Calu3 (cell line): ENCODE measurements at regions not wholly inside any gene's neighbourhood (a gene's known extent, or its start where the extent isn't known, plus 50 kb on each side); places are given as distances from the start of the nearest gene placed in this dataset.

Experiments
- BruUV-seq: library from RNA; stranded (reverse); fragments of 400-500 nt; replicated peaks from 2 replicates; lab custom pipeline; 2021; lab: Mats Ljungman, UMichigan
- CTCF ChIA-PET: fragments of 300-600 bp; sonication (Branson Sonifier 250); formaldehyde crosslinking; loops from one replicate; lab custom pipeline; 2022; ENCODE audit warnings: antibody characterized with exemption; lab: Charles Lee
- DNase-seq: peaks from one replicate; pipeline ENCODE4 v3.0.0; 2022
- H3K27ac Mint-ChIP-seq: one replicate; pipeline ENCODE4 v1.8.0; 2022; ENCODE audit warnings: mixed read lengths; ENCODE audit not compliant: unreplicated experiment
- H3K27me3 Mint-ChIP-seq: one replicate; pipeline ENCODE4 v1.8.0; 2022; ENCODE audit warnings: mixed read lengths; ENCODE audit not compliant: unreplicated experiment
- H3K36me3 Mint-ChIP-seq: one replicate; pipeline ENCODE4 v1.8.0; 2022; ENCODE audit warnings: mild to moderate bottlenecking, moderate library complexity, mixed read lengths; ENCODE audit not compliant: insufficient read depth, unreplicated experiment
- H3K4me1 Mint-ChIP-seq: one replicate; pipeline ENCODE4 v1.8.0; 2022; ENCODE audit warnings: mild to moderate bottlenecking, low read depth, mixed read lengths; ENCODE audit not compliant: unreplicated experiment
- H3K4me3 Mint-ChIP-seq: one replicate; pipeline ENCODE4 v1.8.0; 2022; ENCODE audit warnings: mild to moderate bottlenecking, low read depth, moderate library complexity, mixed read lengths; ENCODE audit not compliant: unreplicated experiment
- H3K9me3 Mint-ChIP-seq: one replicate; pipeline ENCODE4 v1.8.0; 2022; ENCODE audit warnings: low read depth, mixed read lengths; ENCODE audit not compliant: unreplicated experiment
- intact Hi-C: fragments of 100-400 bp; cut with micrococcal nuclease; formaldehyde crosslinking; loops from one replicate; pipeline ENCODE4 v1.10.0; 2022; ENCODE audit not compliant: unreplicated experiment
- TF ChIP-seq, protein P1 (sequence below): fragments of 200-600 bp; IDR thresholded peaks from one replicate; pipeline ENCODE4 v1.8.0; 2022; ENCODE audit warnings: antibody characterized with exemption; ENCODE audit not compliant: unreplicated experiment

DNA sequence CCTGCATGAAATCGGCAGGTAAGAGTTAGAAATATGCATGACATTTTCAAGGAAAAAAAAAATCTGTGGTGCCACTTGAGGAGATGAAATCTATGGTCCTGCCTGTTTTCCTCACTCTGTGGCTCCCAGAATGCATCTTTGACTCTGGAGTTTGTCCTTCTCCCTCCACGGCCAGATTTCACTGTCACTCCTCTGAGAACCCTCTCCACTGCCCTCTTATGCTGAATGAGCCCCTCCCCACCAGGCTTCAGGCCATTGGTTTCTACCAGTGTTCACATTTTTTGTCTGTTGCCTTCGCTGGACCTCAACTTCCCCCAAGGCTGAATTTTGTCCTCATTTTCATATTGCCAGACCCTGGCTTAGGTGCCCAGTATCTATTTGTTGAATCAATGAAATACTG lies 235.0 kb downstream of the ZIC5 start:
- H3K4me1 Mint-ChIP-seq: no peaks in the 10 kb centered on the region
- CTCF ChIA-PET: no interaction called here
- intact Hi-C loops: no loop called here
- TF ChIP-seq, protein P1, sequence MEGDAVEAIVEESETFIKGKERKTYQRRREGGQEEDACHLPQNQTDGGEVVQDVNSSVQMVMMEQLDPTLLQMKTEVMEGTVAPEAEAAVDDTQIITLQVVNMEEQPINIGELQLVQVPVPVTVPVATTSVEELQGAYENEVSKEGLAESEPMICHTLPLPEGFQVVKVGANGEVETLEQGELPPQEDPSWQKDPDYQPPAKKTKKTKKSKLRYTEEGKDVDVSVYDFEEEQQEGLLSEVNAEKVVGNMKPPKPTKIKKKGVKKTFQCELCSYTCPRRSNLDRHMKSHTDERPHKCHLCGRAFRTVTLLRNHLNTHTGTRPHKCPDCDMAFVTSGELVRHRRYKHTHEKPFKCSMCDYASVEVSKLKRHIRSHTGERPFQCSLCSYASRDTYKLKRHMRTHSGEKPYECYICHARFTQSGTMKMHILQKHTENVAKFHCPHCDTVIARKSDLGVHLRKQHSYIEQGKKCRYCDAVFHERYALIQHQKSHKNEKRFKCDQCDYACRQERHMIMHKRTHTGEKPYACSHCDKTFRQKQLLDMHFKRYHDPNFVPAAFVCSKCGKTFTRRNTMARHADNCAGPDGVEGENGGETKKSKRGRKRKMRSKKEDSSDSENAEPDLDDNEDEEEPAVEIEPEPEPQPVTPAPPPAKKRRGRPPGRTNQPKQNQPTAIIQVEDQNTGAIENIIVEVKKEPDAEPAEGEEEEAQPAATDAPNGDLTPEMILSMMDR: no peak
- no peaks in the 10 kb centered on the region for H3K9me3 Mint-ChIP-seq
- no peak overlapping the region for H3K4me3 Mint-ChIP-seq
- H3K27ac Mint-ChIP-seq: no peak overlapping the region
- H3K36me3 Mint-ChIP-seq: no peaks in the 10 kb centered on the region
- no peaks in the 10 kb centered on the region for H3K27me3 Mint-ChIP-seq
- no TSS peak for BruUV-seq
- no peak for DNase-seq

- CTCF ChIA-PET: no interaction called here
- TF ChIP-seq, protein P1: no peak
- Mint-ChIP-seq H3K9me3 (no peaks in the 10 kb centered on the region), H3K4me1 (no peaks in the 10 kb centered on the region), H3K27ac (no peak overlapping the region), H3K4me3 (no peak overlapping the region), H3K36me3 (no peaks in the 10 kb centered on the region), H3K27me3 (no peaks in the 10 kb centered on the region)
- no TSS peak for BruUV-seq
- DNase-seq: no peak
- intact Hi-C loops: no loop called here
Observed at GRCh38 chr13:99734013-99734693, 232.9 kb downstream of the TM9SF2 start.

GRCh38 chr13:99733346-99733745 lies 232.1 kb downstream of the TM9SF2 start:
- H3K4me3 Mint-ChIP-seq: no peak overlapping the region
- TF ChIP-seq, protein P1: no peak
- no peaks in the 10 kb centered on the region for H3K27me3 Mint-ChIP-seq
- H3K4me1 Mint-ChIP-seq: no peaks in the 10 kb centered on the region
- no peak overlapping the region for H3K27ac Mint-ChIP-seq
- DNase-seq: no peak
- H3K36me3 Mint-ChIP-seq: no peaks in the 10 kb centered on the region
- intact Hi-C loops: no loop called here
- BruUV-seq: no TSS peak
- CTCF ChIA-PET: no interaction called here
- H3K9me3 Mint-ChIP-seq: no peaks in the 10 kb centered on the region

- TF ChIP-seq, protein P1: no peak
- no peak overlapping the region for H3K4me3 Mint-ChIP-seq
- CTCF ChIA-PET: interaction anchor here (0.8 kb wide), 1 partner anchor 1696 kb away, joined by 7 read pairs; no protein-coding TSS in a partner anchor
- intact Hi-C loops: no loop called here
- no peaks in the 10 kb centered on the region for H3K27me3 Mint-ChIP-seq
- no peaks in the 10 kb centered on the region for H3K4me1 Mint-ChIP-seq
- H3K9me3 Mint-ChIP-seq: no peaks in the 10 kb centered on the region
- H3K36me3 Mint-ChIP-seq: no peaks in the 10 kb centered on the region
- no peak overlapping the region for H3K27ac Mint-ChIP-seq
- BruUV-seq: no TSS peak
- DNase-seq: no peak
Observed at GRCh38 chr13:99731747-99732146, 230.5 kb downstream of the TM9SF2 start.
